ENCODE measurements at regions not wholly inside any gene's neighbourhood (a gene's known extent, or its start where the extent isn't known, plus 50 kb on each side); places are given as distances from the start of the nearest gene placed in this dataset.

GRCh38 chr22:49176956-49177355 lies 650.7 kb downstream of the BRD1 start:
- Mint-ChIP-seq H3K36me3 (ENCODE audit: low read depth) (no peaks in the 10 kb centered on the region; the same call in 2 of the 3 replicates), H3K27me3 (ENCODE audit: insufficient read depth, low read depth, poor library complexity) (peaks cover 3% of the 10 kb centered on the region), H3K4me3 (no peak overlapping the region), H3K27ac (no peak overlapping the region), H3K4me1 (no peaks in the 10 kb centered on the region), H3K9me3 (peaks cover 7% of the 10 kb centered on the region)
- Histone ChIP-seq H3K36me3 (ENCODE audit: insufficient read depth) (no peaks in the 10 kb centered on the region; the same call in 1 of the 2 replicates), H3K27me3 (ENCODE audit: insufficient read depth) (no peaks in the 10 kb centered on the region), H3K79me2 (replicated peaks; ENCODE audit: insufficient read depth) (no peaks in the 10 kb centered on the region), H4K20me1 (replicated peaks; ENCODE audit: insufficient read depth) (no peaks in the 10 kb centered on the region), H3F3A (replicated peaks; ENCODE audit: low read depth) (no peaks in the 10 kb centered on the region), H3K9me2 (ENCODE audit: insufficient read depth) (no peaks in the 10 kb centered on the region), H2AFZ (no peak overlapping the region), H3K4me1 (ENCODE audit: insufficient read depth) (no peaks in the 10 kb centered on the region), H3K4me3 (no peak overlapping the region), H3K27ac (ENCODE audit: low read depth) (no peak overlapping the region), H3K4me2 (no peak overlapping the region)
- DNase-seq (ENCODE audit: low spot score) (no peak), ATAC-seq (no peak)
- no peak for TF ChIP-seq CREB1 (CRISPR knock-in tag; IDR thresholded peaks at IDR 0.05; ENCODE audit: low read depth)

- Histone ChIP-seq H3K4me2 (no peak overlapping the region), H3K4me3 (no peak overlapping the region), H2AFZ (no peak overlapping the region), H3K9me2 (ENCODE audit: insufficient read depth) (no peaks in the 10 kb centered on the region), H3K79me2 (replicated peaks; ENCODE audit: insufficient read depth) (no peaks in the 10 kb centered on the region), H3K27me3 (ENCODE audit: insufficient read depth) (no peaks in the 10 kb centered on the region), H3F3A (replicated peaks; ENCODE audit: low read depth) (no peaks in the 10 kb centered on the region), H4K20me1 (replicated peaks; ENCODE audit: insufficient read depth) (no peaks in the 10 kb centered on the region), H3K4me1 (ENCODE audit: insufficient read depth) (no peaks in the 10 kb centered on the region), H3K27ac (ENCODE audit: low read depth) (no peak overlapping the region), H3K36me3 (ENCODE audit: insufficient read depth) (no peaks in the 10 kb centered on the region)
- peaks cover 2% of the 10 kb centered on the region for H3K27me3 Mint-ChIP-seq (ENCODE audit: insufficient read depth, low read depth, poor library complexity)
- ATAC-seq (peak; percentile 79), DNase-seq (ENCODE audit: low spot score) (no peak)
- H3K4me1 Mint-ChIP-seq: no peaks in the 10 kb centered on the region
- H3K36me3 Mint-ChIP-seq (ENCODE audit: low read depth): peaks cover 8% of the 10 kb centered on the region
- H3K9me3 Mint-ChIP-seq: peaks cover 25% of the 10 kb centered on the region
- H3K27ac Mint-ChIP-seq: no peak overlapping the region
- H3K4me3 Mint-ChIP-seq: no peak overlapping the region
- TF ChIP-seq NANOG (IDR thresholded peaks at IDR 0.05; ENCODE audit: borderline replicate concordance): no peak
- TF ChIP-seq REST (IDR thresholded peaks at IDR 0.05; ENCODE audit: unreplicated experiment): no peak
- no peak for TF ChIP-seq CREB1 (CRISPR knock-in tag; IDR thresholded peaks at IDR 0.05; ENCODE audit: low read depth)
- TF ChIP-seq EZH2phosphoT487 (IDR thresholded peaks at IDR 0.05; ENCODE audit: unreplicated experiment): no peak
- no peak for TF ChIP-seq ETS1 (IDR thresholded peaks at IDR 0.05)
- TF ChIP-seq STAT1 (IDR thresholded peaks at IDR 0.05; ENCODE audit: unreplicated experiment): no peak
- no peak for TF ChIP-seq ZNF331 (CRISPR knock-in tag; IDR thresholded peaks at IDR 0.05; ENCODE audit: low read depth)
- TF ChIP-seq POLR2AphosphoS5 (IDR thresholded peaks at IDR 0.05; ENCODE audit: low read depth): no peak
- TF ChIP-seq JUNB (IDR thresholded peaks at IDR 0.05; ENCODE audit: unreplicated experiment): no peak
- no peak for TF ChIP-seq EZH2 (IDR thresholded peaks at IDR 0.05; ENCODE audit: low read depth, unreplicated experiment)
- TF ChIP-seq CTCF (conservative IDR thresholded peaks at IDR 0.05; ENCODE audit: low read depth in 2 of 2): no peak
Observed at GRCh38 chr22:49170053-49170452, 657.6 kb downstream of the BRD1 start.

All from GM23338 (cell line).